Nephron progenitor cell (in vitro differentiated cells): ENCODE measurements at regions not wholly inside any gene's neighbourhood (a gene's known extent, or its start where the extent isn't known, plus 50 kb on each side); places are given as distances from the start of the nearest gene placed in this dataset.

Experiments used
- DNase-seq: peaks from one replicate; pipeline ENCODE4 v3.0.0; 2021
- H3K27ac Mint-ChIP-seq: 2 replicates; pipeline ENCODE4 v1.8.0; 2021; ENCODE audit warnings: mild to moderate bottlenecking, moderate library complexity, mixed read lengths
- H3K27me3 Mint-ChIP-seq: 2 replicates; pipeline ENCODE4 v1.8.0; 2021; ENCODE audit warnings: mild to moderate bottlenecking, low read depth, mixed read lengths; ENCODE audit not compliant: poor library complexity
- H3K36me3 Mint-ChIP-seq: 2 replicates; pipeline ENCODE4 v1.8.0; 2021; ENCODE audit warnings: low read depth, mixed read lengths
- H3K4me1 Mint-ChIP-seq: 2 replicates; pipeline ENCODE4 v1.8.0; 2021; ENCODE audit warnings: mixed read lengths
- H3K4me3 Mint-ChIP-seq: 2 replicates; pipeline ENCODE4 v1.8.0; 2021; ENCODE audit warnings: mild to moderate bottlenecking, moderate library complexity, mixed read lengths
- H3K9me3 Mint-ChIP-seq: 2 replicates; pipeline ENCODE4 v1.8.0; 2021; ENCODE audit warnings: mild to moderate bottlenecking, moderate library complexity, mixed read lengths
- CTCF ChIP-seq: fragments of 200-600 bp; sonication (generic); IDR thresholded peaks from 2 replicates; pipeline ENCODE4 v1.5.0; 2021; ENCODE audit warnings: antibody characterized with exemption

- Mint-ChIP-seq H3K27ac (no peak overlapping the region), H3K9me3 (peaks cover 3% of the 10 kb centered on the region), H3K4me1 (no peaks in the 10 kb centered on the region), H3K27me3 (peaks cover 3% of the 10 kb centered on the region), H3K4me3 (no peak overlapping the region), H3K36me3 (no peaks in the 10 kb centered on the region)
- no peak for TF ChIP-seq CTCF
- DNase-seq: no peak
Measured at GRCh38 chr17:53253956-53254597, 568.6 kb upstream of the KIF2B start.

GRCh38 chr17:53249036-53249435, 573.7 kb upstream of the KIF2B start:
- H3K36me3 Mint-ChIP-seq: no peaks in the 10 kb centered on the region
- no peaks in the 10 kb centered on the region for H3K9me3 Mint-ChIP-seq
- H3K27ac Mint-ChIP-seq: no peak overlapping the region
- peaks cover 3% of the 10 kb centered on the region for H3K27me3 Mint-ChIP-seq
- no peak for TF ChIP-seq CTCF
- H3K4me1 Mint-ChIP-seq: no peaks in the 10 kb centered on the region
- DNase-seq: no peak
- no peak overlapping the region for H3K4me3 Mint-ChIP-seq

GRCh38 chr17:53234138-53234537, 588.6 kb upstream of the KIF2B start:
- DNase-seq: no peak
- Mint-ChIP-seq H3K27me3 (peaks cover 4% of the 10 kb centered on the region), H3K36me3 (no peaks in the 10 kb centered on the region), H3K4me1 (no peaks in the 10 kb centered on the region), H3K9me3 (no peaks in the 10 kb centered on the region), H3K27ac (no peak overlapping the region), H3K4me3 (no peak overlapping the region)
- no peak for TF ChIP-seq CTCF

GRCh38 chr17:53227514-53227913, 595.2 kb upstream of the KIF2B start:
- TF ChIP-seq CTCF: no peak

GRCh38 chr17:53227111-53227510, 595.6 kb upstream of the KIF2B start:
- peaks cover 5% of the 10 kb centered on the region for H3K9me3 Mint-ChIP-seq
- H3K27me3 Mint-ChIP-seq: peaks cover 5% of the 10 kb centered on the region
- no peak for TF ChIP-seq CTCF
- H3K4me1 Mint-ChIP-seq: no peaks in the 10 kb centered on the region
- no peaks in the 10 kb centered on the region for H3K36me3 Mint-ChIP-seq
- no peak for DNase-seq
- no peak overlapping the region for H3K4me3 Mint-ChIP-seq
- no peak overlapping the region for H3K27ac Mint-ChIP-seq

More at GRCh38 chr17:53227514-53227913, 595.2 kb upstream of the KIF2B start:
- H3K27me3 Mint-ChIP-seq: peaks cover 3% of the 10 kb centered on the region
- H3K4me1 Mint-ChIP-seq: no peaks in the 10 kb centered on the region
- no peak overlapping the region for H3K27ac Mint-ChIP-seq
- no peaks in the 10 kb centered on the region for H3K36me3 Mint-ChIP-seq
- peaks cover under 1% of the 10 kb centered on the region for H3K9me3 Mint-ChIP-seq
- no peak for DNase-seq
- H3K4me3 Mint-ChIP-seq: no peak overlapping the region

GRCh38 chr17:53219821-53220220, 602.9 kb upstream of the KIF2B start:
- Mint-ChIP-seq H3K36me3 (no peaks in the 10 kb centered on the region), H3K4me3 (no peak overlapping the region)

More at GRCh38 chr17:53219821-53220220, 602.9 kb upstream of the KIF2B start:
- no peak for TF ChIP-seq CTCF
- no peak for DNase-seq
- Mint-ChIP-seq H3K27ac (no peak overlapping the region), H3K9me3 (peaks cover 23% of the 10 kb centered on the region), H3K4me1 (no peaks in the 10 kb centered on the region), H3K27me3 (peaks cover 3% of the 10 kb centered on the region)
